ENCODE measurements at regions not wholly inside any gene's neighbourhood (a gene's known extent, or its start where the extent isn't known, plus 50 kb on each side); places are given as distances from the start of the nearest gene placed in this dataset.
"Not testable (repeated sequence)": the region's sequence is repeated elsewhere in the genome, so short reads cannot be mapped to it uniquely, and the experiment has no call there.

DNA sequence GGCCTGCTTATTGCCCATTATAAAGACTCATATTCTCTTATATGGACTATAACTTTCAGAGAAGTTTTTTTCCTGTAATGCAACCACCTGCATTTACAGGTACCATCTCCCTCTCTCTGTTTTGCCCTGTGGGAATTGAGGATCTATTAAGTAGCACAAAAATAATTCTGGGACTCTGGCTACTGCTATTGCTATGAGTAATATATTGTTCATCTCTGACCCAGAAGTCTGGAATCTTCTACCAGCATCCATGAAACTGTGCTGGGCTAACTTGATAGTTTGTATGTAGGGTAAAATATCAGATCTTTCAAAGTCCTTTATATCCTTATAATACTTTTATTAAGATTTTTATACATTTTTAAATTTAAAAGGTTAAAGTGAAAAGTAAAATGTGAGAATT, 607.2 kb downstream of the EFNA5 start:
- no peak for DNase-seq

- no peak for DNase-seq
Observed at GRCh38 chr5:107058803-107059202, 611.9 kb downstream of the EFNA5 start.

- DNase-seq, result no peak
Observed at GRCh38 chr5:107058235-107058634, 612.5 kb downstream of the EFNA5 start.

DNA sequence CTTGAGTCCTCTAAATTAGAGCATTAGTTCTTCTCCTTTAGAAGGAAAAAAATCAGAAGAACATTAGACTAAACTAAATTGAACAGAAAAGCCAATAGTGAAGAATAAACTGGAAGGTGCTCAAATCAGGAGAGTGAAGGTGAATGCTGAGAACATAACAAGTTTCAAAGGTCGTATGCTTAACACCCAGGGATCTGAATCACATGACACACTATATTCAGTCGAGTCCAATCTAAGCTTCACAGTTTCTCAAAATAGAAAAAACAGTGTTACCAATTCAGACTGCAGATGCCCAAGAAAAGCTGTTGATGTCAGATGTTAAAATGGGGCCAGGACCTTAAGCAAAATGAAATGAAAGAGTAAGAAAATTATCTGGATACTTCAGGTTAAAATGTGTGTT, 614.5 kb downstream of the EFNA5 start:
- DNase-seq, result no peak

- no peak for DNase-seq
Observed at GRCh38 chr5:107047048-107047447, 623.7 kb downstream of the EFNA5 start.

GRCh38 chr5:107043665-107044064, 627.1 kb downstream of the EFNA5 start:
- DNase-seq, result no peak

GRCh38 chr5:107040907-107041306, 629.8 kb downstream of the EFNA5 start:
- no peak for DNase-seq

DNA sequence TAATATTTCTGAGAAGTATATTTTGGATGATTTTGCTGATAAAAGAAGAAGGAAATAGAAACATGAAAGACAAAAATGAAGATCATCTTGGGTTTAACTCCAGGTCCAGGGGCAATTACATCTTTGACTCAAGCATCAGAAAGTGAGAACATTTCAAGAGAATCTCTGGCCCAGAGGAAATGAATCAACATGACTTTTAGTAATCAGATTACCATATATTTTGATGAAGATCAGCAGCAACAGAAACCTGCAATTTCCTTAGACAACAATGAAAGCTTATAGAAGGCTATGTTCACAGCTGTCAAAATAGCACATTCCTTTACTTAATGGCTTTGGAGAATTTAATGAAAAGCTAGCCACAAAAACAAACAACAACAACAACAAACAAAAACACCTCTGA, 638.1 kb downstream of the EFNA5 start:
- no peak for DNase-seq

- DNase-seq, result no peak
Observed at GRCh38 chr5:107028938-107029337, 641.8 kb downstream of the EFNA5 start.

- DNase-seq, result no peak
Observed at GRCh38 chr5:107025712-107026497, 644.8 kb downstream of the EFNA5 start.

GRCh38 chr5:107023732-107024131, 647.0 kb downstream of the EFNA5 start:
- DNase-seq, result no peak

DNA sequence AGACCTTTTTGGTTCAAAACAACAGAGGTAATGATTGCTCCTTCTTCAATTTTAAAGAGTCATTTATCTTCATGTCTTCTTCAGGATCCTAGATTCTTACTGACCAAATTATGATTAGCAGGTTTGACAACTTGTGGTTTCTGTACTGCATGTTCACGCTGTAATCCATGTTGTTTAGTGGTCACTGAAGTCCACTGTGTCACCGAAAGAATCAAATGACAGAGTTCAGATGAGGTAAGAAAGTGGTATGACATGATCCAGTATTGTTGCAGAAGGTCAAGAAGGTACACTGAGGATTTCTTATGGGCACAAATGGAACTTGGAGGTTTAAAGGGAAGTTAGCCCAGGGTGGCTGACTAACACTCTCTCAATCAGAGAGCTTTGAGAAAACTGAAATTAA, 649.2 kb downstream of the EFNA5 start:
- DNase-seq, result no peak

- no peak for DNase-seq
Observed at GRCh38 chr5:107020626-107021025, 650.1 kb downstream of the EFNA5 start.

GRCh38 chr5:107017616-107018015, 653.1 kb downstream of the EFNA5 start:
- no peak for DNase-seq

DNA sequence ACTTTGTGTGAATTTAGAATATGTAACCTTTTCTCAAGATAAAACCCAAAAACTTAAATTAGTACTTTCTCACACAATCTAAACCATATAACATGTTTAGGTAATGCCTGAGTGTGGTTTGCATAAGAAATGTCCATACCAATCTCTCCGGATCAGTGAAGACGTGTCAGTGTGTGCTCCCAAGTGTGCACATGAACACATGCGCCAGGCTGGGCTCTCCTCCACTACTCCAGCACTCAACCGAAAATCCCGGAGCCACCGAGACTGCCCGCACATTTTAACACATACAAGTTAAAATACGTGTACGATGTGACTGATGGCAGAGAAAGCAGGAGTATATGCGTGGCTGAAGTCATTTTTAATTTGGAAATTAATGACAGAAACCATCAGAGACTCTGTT, 658.4 kb downstream of the EFNA5 start:
- peak; percentile 60 for DNase-seq

DNA sequence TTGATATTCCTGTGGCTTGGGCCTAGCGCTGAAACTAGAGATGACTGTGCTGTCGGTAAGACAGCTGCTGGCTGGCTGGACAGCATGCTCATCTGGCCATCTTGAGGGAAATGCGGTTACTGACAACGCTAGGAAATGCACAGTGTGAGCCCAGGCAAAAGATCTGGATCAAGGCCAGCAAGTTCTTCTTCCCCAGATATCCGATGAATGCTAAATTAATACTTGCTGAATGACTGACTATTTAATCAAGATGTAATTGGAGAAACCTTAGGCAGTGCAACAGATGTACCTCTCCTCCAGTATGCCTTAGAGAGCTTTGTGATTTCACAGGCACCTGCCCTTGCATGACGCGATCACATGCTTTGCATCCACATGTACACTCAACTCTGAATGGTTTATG, 659.1 kb downstream of the EFNA5 start:
- peak; percentile 82 for DNase-seq

DNA sequence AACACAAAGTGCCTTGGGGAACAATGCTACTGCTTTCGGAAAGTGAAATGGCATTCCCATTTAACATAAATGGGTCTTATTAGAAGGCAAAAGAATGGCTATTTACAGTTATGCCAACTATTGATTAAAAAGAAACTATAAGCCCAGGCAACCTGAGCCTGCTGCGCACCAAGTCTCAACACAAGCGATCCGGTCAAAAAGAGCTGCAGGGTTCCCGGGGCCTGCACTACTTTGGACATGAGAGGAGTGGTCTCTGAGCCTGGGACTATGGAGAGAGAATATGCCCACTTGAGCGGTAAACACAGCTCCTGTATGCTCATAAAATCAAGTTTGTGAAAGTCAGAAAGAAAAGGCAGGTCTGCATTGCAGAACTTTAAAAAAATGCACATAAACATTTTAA, 660.7 kb downstream of the EFNA5 start:
- no peak for DNase-seq

DNA sequence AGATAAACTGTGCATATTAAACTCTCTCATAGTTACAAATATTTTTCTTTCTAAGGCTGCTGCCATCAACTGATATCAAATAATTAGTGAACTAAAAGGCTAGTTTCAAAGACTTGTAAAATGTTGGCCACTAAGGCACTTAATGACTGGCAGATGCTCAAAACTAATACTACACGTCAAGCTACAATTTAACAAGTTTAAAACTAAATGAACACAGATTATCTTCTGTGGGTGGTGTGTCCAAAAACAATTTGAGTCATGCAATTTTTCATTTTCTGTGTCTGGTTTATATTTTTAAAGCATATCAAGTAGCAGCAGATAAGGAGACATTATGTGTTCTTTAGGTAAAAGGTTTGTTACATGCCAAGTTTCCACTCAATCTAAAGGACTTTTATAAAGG, 665.1 kb downstream of the EFNA5 start:
- DNase-seq, result no peak

- DNase-seq, result no peak
Observed at GRCh38 chr5:107005161-107005560, 665.6 kb downstream of the EFNA5 start.

DNA sequence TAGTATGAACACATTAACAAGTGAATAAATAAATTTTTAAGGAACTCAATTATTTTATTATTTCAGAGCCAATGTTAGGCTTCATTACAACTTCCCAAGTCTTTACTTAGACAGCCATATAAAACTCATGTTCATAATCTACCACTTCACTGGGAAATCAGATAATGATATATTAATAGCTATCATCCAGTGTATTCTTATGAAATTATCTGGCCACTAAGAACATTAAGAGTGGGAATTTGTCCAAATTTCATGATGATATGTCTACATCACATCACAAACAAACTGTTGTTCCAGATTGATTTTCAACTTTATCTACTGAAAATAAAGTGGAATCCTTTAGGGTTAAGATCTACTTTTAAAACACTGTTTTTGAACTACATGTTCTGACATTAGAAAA, 668.6 kb downstream of the EFNA5 start:
- no peak for DNase-seq

GRCh38 chr5:106999506-106999905, 671.2 kb downstream of the EFNA5 start:
- DNase-seq, result not testable (repeated sequence)

- no peak for DNase-seq
Observed at GRCh38 chr5:106986006-106986405, 684.7 kb downstream of the EFNA5 start.

GRCh38 chr5:106985174-106985573, 685.6 kb downstream of the EFNA5 start:
- no peak for DNase-seq

DNA sequence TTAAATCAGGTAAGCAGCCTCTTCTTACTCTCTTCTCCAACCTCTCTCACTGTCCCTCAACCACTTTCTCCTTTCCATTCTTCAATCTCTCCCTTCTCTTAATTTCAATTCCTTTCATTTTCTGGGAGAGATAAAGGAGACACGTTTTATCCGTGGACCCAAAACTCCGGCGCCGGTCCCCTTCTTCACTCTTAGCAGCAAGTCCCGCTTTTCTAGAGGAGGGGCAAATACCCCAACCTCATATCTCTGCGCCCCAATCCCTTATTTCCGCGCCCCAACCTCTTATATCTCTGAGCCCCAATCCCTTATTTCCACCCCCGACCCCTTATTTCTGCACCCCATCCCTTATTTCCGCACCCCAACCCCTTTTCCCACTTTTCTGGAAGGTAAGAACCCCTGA, 691.6 kb downstream of the EFNA5 start:
- not testable (repeated sequence) for DNase-seq

DNA sequence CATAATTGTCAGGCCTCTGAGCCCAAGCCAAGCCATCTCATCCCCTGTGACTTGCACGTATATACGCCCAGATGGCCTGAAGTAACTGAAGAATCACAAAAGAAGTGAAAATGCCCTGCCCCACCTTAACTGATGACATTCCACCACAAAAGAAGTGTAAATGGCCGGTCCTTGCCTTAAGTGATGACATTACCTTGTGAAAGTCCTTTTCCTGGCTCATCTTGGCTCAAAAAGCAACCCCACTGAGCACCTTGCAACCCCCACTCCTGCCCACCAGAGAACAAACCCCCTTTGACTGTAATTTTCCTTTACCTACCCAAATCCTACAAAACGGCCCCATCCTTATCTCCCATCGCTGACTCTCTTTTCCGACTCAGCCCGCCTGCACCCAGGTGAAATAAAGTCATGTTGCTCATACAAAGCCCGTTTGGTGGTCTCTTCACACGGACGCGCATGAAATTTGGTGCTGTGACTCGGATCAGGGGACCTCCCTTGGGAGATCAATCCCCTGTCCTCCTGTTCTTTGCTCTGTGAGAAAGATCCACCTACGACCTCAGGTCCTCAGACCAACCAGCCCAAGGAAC, 692.1 kb downstream of the EFNA5 start:
- DNase-seq, result not testable (repeated sequence)

Data from SHP77 treated with DMSO at 0.1 percent for 48 hours (cell line).